ENCODE measurements at regions not wholly inside any gene's neighbourhood (a gene's known extent, or its start where the extent isn't known, plus 50 kb on each side); places are given as distances from the start of the nearest gene placed in this dataset.
"Not testable (repeated sequence)": the region's sequence is repeated elsewhere in the genome, so short reads cannot be mapped to it uniquely, and the experiment has no call there.

DNA sequence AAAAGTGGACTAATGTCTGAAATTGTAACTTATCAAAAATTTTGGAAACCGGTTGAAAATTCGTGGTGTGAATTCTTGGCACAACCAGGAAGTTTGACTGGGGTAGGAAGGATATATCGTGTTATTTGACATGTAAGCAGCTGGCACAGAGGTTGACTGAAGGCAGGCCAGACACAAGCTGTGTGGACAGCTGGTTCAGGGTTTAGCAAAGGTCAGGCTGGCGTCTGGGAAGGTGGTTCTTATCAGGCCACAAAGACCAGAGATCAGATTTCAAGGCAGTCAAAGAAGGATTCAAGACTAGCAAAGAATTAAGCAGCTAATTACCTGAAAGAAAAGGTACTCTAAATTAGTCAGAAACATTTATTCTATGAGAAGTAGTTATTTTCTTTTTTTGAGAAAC, 450.2 kb upstream of the MDGA2 start:
- H3K4me1 Mint-ChIP-seq (ENCODE audit: low read depth) = no peaks in the 10 kb centered on the region

DNA sequence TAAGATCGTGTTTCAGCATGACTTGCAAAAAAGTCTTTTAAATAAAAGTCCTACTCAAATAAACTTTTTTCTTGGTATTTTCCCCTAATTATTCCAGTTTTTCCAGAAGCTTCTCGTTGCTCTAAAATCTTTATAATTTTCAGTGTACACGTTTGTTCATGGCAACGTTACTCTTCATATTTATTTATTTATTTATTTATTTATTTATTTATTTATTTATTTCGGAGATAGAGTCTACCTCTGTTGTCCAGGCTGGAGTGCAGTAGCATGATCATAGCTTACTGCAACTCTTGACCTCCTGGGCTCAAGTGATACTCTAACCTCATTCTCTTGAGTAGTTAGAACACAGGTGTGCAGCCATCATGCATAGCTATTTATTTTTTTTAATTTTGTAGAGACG, 438.3 kb upstream of the MDGA2 start:
- Mint-ChIP-seq H3K4me3 (no peak overlapping the region), H3K4me1 (ENCODE audit: low read depth) (no peaks in the 10 kb centered on the region), H3K36me3 (ENCODE audit: low read depth) (no peaks in the 10 kb centered on the region), H3K27me3 (no peaks in the 10 kb centered on the region), H3K9me3 (no peaks in the 10 kb centered on the region), H3K27ac (no peak overlapping the region)
- DNase-seq = no peak

More for the DNA sequence above, 450.2 kb upstream of the MDGA2 start:
- Mint-ChIP-seq H3K9me3 (no peaks in the 10 kb centered on the region), H3K4me3 (no peak overlapping the region), H3K27me3 (no peaks in the 10 kb centered on the region), H3K36me3 (ENCODE audit: low read depth) (no peaks in the 10 kb centered on the region), H3K27ac (no peak overlapping the region)
- DNase-seq = no peak

DNA sequence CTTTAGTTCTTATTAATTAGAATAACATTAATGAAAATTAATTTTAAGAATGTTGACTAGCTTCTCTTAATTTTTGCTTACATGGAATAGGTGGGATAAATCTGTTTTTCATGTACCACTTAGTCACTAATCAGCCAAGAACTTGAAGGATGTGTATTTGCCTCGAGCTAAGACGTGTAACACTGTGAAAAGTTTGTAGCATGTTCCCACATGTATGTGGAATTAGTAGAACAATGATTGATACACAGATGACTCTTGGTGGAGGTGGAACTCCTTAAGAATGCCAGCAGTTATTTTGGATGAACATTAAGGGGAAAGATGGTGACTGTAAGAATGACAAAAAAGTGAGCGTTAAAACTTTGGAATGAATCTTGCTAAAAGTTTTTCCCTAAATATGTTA, 435.7 kb upstream of the MDGA2 start:
- no peak overlapping the region for H3K4me3 Mint-ChIP-seq
- H3K4me1 Mint-ChIP-seq (ENCODE audit: low read depth) = no peaks in the 10 kb centered on the region
- no peak for DNase-seq
- H3K9me3 Mint-ChIP-seq = no peaks in the 10 kb centered on the region
- H3K27ac Mint-ChIP-seq = no peak overlapping the region
- no peaks in the 10 kb centered on the region for H3K27me3 Mint-ChIP-seq
- no peaks in the 10 kb centered on the region for H3K36me3 Mint-ChIP-seq (ENCODE audit: low read depth)

DNA sequence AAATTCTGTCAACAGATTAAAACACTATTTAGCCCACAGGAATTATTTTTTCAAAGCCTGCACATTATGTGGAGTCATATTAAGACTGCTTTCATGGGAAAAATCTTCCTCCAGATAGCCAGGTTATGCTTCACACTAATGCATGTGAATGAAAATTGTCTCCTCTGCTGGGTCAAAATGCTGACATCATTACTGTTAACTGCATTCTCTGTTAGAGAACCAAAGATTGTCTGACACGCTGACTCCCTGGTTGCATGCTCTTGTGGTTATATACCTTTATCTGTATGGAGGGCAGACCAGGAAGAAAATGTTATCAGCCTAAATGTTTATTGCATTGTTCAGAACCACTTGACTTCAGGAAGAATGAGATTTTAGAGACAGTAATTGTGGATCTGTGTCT, 432.2 kb upstream of the MDGA2 start:
- no peaks in the 10 kb centered on the region for H3K27me3 Mint-ChIP-seq
- no peaks in the 10 kb centered on the region for H3K36me3 Mint-ChIP-seq (ENCODE audit: low read depth)
- H3K4me1 Mint-ChIP-seq (ENCODE audit: low read depth) = no peaks in the 10 kb centered on the region
- no peak overlapping the region for H3K4me3 Mint-ChIP-seq
- H3K9me3 Mint-ChIP-seq = peaks cover 2% of the 10 kb centered on the region
- no peak for DNase-seq
- no peak overlapping the region for H3K27ac Mint-ChIP-seq

DNA sequence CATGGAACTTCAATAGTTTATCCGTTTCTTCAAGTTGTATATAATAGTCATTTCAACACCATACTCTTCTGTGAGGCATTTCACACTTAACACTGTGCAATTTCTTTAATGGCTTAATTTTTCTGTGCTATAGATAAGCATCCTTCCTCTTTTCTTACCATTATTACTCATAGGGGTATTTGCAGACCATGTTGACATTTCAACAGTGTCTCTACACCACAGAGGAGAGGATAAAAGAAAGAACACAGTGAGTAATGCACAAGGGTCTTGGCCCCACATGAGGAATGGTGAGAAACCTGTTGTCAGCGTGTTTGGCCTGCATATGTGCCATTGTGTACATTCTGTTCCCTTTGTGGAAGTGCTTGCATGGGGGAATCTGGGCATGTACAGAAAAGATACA, 421.5 kb upstream of the MDGA2 start:
- Mint-ChIP-seq H3K27me3 (no peaks in the 10 kb centered on the region), H3K36me3 (ENCODE audit: low read depth) (no peaks in the 10 kb centered on the region), H3K27ac (no peak overlapping the region)

DNA sequence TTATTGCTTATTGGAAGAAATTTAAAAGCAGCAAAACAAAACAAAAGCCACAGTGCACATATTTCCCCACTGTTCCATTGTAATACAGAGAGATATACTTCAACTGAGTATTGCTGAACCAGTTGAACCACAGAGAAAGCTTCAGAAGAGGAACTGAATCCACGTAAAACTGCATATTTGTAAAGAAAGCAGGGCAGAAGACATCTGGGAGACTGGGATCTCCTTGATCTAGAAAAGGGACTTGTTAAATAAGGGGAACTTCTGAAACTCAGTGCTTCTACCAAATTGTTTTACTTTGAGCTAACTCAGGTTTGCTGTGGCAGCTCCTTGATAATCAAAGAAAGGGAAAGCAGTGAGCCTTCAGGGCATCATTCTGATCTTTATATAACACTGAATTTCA, 411.1 kb upstream of the MDGA2 start:
- no peak overlapping the region for H3K27ac Mint-ChIP-seq
- H3K36me3 Mint-ChIP-seq (ENCODE audit: low read depth) = no peaks in the 10 kb centered on the region
- H3K4me3 Mint-ChIP-seq = no peak overlapping the region
- peaks cover 7% of the 10 kb centered on the region for H3K9me3 Mint-ChIP-seq
- no peak for DNase-seq
- no peaks in the 10 kb centered on the region for H3K27me3 Mint-ChIP-seq
- no peaks in the 10 kb centered on the region for H3K4me1 Mint-ChIP-seq (ENCODE audit: low read depth)

More for the DNA sequence above, 421.5 kb upstream of the MDGA2 start:
- no peak for DNase-seq
- Mint-ChIP-seq H3K4me1 (ENCODE audit: low read depth) (no peaks in the 10 kb centered on the region), H3K4me3 (no peak overlapping the region), H3K9me3 (peaks cover 7% of the 10 kb centered on the region)

DNA sequence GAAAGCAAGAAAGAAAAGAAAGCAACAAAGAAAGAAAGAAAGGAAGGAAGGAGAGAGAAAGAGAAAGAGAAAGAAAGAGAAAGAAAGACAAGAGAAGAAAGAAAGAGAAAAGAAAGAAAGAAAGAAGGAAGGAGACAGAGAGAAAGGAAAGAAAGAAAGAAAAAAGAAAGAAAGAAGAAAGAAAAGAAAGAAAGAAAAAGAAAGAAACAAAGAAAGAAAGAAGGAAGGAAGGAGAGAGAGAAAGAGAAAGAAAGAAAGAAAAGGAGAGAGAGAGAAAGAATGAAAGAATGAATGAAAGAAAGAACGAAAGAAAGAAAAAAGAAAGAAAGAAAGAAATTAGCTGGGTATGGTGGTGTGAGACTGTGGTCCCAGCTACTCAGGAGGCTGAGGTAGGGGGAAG, 400.1 kb upstream of the MDGA2 start:
- DNase-seq = no peak
- Mint-ChIP-seq H3K9me3 (peaks cover 6% of the 10 kb centered on the region), H3K27ac (no peak overlapping the region), H3K27me3 (no peaks in the 10 kb centered on the region), H3K36me3 (ENCODE audit: low read depth) (no peaks in the 10 kb centered on the region), H3K4me3 (no peak overlapping the region), H3K4me1 (ENCODE audit: low read depth) (no peaks in the 10 kb centered on the region)

DNA sequence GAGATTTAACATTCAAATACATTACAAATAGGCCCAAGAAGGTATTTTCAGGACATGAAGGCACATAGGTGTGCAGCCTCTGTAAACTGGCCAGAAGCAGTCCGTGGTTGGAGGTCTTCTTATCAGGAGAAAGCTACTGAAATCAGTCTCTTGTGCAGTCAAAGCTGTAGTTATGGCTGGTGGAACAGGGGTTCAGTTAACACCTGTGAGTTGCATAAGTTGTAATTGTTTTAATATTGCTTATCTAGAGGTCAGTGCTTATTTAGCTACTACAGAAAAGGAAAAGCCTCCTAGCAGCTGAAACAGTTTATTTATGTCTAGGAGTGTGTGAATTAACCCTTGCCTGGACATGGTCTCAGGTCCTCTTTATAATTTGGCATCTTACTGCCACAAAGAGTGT, 377.6 kb upstream of the MDGA2 start:
- Mint-ChIP-seq H3K27ac (no peak overlapping the region), H3K4me1 (ENCODE audit: low read depth) (no peaks in the 10 kb centered on the region), H3K36me3 (ENCODE audit: low read depth) (no peaks in the 10 kb centered on the region), H3K4me3 (no peak overlapping the region), H3K9me3 (peaks cover 13% of the 10 kb centered on the region), H3K27me3 (no peaks in the 10 kb centered on the region)
- no peak for DNase-seq

DNA sequence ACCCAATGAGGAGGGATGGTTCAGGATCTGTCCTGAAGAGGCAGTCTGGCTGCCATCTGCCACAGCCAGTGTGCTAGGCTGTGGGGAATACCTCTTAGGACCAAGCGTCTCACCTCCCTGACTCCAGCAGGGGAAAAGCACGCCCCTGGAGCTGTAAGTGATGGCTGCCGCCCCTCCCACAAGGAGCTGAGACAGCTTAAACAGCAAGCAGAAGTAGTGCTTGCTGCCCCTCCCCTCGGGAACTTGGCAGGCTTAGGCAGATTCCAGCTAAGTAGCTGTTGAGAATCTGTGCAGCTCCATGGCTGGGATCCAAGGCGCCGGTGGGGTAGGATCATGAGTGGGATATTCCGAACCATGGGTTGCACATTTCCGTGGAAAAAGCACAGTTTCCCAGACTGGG, 360.4 kb upstream of the MDGA2 start:
- Mint-ChIP-seq H3K4me1 (ENCODE audit: low read depth) (no peaks in the 10 kb centered on the region), H3K27me3 (no peaks in the 10 kb centered on the region), H3K4me3 (no peak overlapping the region), H3K27ac (no peak overlapping the region), H3K36me3 (ENCODE audit: low read depth) (no peaks in the 10 kb centered on the region), H3K9me3 (peaks cover 34% of the 10 kb centered on the region)
- DNase-seq = no peak

DNA sequence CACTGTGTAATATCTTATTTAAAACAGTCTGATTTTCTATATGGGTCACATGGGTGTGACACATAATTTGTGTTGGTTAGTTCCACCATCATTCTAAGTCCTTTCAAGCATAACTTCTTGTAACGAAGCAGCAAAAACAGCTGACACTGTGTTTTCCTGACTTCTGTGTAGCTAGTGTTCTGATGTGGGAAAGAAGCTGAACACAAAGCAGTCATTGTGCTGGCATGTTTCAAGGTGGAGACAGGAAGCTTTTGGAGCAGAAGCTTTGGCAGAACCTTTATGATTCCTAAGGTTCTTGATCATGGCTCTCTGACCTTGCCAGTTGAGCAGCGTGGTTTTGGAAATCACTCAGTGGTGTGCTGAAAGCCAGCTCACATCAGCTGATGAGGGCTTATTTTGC, 351.7 kb upstream of the MDGA2 start:
- peaks cover 9% of the 10 kb centered on the region for H3K9me3 Mint-ChIP-seq
- no peaks in the 10 kb centered on the region for H3K4me1 Mint-ChIP-seq (ENCODE audit: low read depth)
- H3K36me3 Mint-ChIP-seq (ENCODE audit: low read depth) = no peaks in the 10 kb centered on the region
- no peak overlapping the region for H3K27ac Mint-ChIP-seq
- H3K27me3 Mint-ChIP-seq = no peaks in the 10 kb centered on the region
- H3K4me3 Mint-ChIP-seq = no peak overlapping the region
- no peak for DNase-seq

DNA sequence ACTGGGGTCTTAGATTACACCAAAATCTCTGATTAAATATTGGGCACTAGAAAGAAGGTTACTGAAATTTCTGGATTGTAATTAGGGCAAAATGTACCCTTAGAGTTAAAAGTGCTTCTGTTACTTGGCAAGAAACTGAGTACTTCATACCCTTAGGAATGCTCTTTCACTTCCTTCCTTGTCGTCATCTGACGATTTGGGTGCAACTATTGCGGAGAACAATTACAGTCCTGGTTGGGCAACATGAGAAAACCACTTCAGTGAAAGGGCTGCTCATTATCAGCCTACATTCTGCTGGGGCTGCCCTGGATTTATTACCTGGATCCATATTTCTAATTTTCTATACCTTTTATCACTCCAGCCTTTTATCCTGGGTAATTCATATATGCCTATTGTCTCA, 348.5 kb upstream of the MDGA2 start:
- Mint-ChIP-seq H3K27ac (no peak overlapping the region), H3K36me3 (ENCODE audit: low read depth) (no peaks in the 10 kb centered on the region), H3K9me3 (peaks cover 2% of the 10 kb centered on the region), H3K4me3 (no peak overlapping the region), H3K27me3 (no peaks in the 10 kb centered on the region), H3K4me1 (ENCODE audit: low read depth) (no peaks in the 10 kb centered on the region)
- no peak for DNase-seq

DNA sequence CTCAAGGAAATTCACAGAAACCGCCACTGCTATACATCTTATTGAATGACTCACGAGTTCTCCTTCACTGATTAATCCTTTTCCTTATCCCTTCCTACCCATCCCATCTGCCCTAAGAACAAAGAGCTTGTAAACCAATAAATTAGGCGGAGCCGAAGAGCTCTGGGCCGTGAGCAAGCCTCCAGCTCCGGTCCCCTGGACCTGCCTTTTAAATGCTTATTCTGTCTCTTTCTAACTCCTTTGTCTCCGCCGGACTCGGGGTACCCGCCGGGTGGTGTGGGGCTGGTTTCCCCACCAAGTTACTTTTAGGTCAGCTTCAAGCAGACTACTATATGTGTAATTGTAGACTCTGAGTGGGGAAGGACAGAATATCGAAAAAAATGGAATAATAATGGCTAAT, 336.1 kb upstream of the MDGA2 start:
- not testable (repeated sequence) for DNase-seq; H3K4me1 Mint-ChIP-seq (ENCODE audit: low read depth); H3K27ac Mint-ChIP-seq; H3K4me3 Mint-ChIP-seq; H3K27me3 Mint-ChIP-seq; H3K36me3 Mint-ChIP-seq (ENCODE audit: low read depth)
- peaks cover 13% of the 10 kb centered on the region for H3K9me3 Mint-ChIP-seq

DNA sequence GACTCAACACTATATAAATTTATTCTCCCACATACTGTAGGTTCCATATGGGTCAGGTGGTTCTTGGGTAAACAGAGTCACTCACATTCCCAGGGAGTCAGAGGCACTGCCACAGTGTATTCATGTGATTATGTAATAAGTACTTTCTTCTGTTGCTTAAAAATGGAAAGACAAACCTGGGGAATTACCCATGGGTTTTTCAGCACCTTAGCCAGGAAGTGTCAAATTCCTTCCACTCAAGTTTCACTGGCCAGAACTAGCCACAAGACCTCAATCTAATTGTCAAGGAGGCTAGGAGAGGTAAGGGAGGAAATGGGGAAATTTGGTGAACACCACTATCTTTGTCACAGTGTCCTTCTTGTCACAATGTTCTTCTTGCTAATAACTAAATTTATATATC, 333.2 kb upstream of the MDGA2 start:
- Mint-ChIP-seq H3K27ac (no peak overlapping the region), H3K9me3 (peaks cover 10% of the 10 kb centered on the region), H3K4me3 (no peak overlapping the region), H3K27me3 (no peaks in the 10 kb centered on the region), H3K4me1 (ENCODE audit: low read depth) (no peaks in the 10 kb centered on the region), H3K36me3 (ENCODE audit: low read depth) (no peaks in the 10 kb centered on the region)
- DNase-seq = no peak

DNA sequence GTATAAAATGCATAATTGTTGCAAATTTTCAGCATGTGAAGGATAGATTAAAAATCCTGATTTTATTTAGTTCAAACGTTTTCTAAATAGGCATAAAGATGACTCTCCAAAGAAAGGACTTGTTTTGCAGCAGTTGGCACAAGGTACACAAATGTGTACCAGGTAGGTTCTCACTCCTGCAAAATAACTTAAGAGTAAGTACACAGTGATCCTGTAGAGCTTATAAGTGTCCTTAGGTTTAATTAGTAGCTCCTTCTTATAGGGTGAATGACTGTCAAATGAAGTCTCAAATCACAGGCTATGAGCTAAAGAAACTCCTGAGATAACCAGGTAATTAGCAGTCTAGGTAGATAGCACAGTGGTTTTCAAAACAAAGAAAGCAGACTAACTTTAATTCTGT, 330.6 kb upstream of the MDGA2 start:
- no peaks in the 10 kb centered on the region for H3K36me3 Mint-ChIP-seq (ENCODE audit: low read depth)
- H3K9me3 Mint-ChIP-seq = peaks cover 5% of the 10 kb centered on the region
- no peak overlapping the region for H3K27ac Mint-ChIP-seq
- H3K4me1 Mint-ChIP-seq (ENCODE audit: low read depth) = no peaks in the 10 kb centered on the region
- no peaks in the 10 kb centered on the region for H3K27me3 Mint-ChIP-seq
- DNase-seq = no peak
- H3K4me3 Mint-ChIP-seq = no peak overlapping the region

DNA sequence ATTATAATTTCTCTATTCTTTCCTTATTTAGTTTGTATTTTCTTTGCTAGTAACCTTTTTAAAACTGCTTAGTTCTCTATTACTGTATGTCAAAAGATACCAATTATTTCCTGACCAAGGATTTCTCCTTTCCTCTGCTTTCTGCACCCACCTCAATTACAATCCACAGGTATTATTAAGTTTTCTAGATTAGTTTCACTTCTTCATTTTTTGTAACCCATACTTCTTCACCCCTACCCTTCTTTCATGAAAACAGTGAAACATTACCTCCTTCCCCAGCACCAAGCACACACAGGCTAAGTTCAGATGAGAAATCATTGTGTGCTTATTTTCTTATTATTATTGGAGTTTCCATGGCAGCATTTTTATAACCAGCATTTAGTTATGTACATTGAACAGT, 318.5 kb upstream of the MDGA2 start:
- no peak for DNase-seq
- no peaks in the 10 kb centered on the region for H3K27me3 Mint-ChIP-seq
- no peaks in the 10 kb centered on the region for H3K4me1 Mint-ChIP-seq (ENCODE audit: low read depth)
- H3K9me3 Mint-ChIP-seq = peaks cover 6% of the 10 kb centered on the region
- H3K4me3 Mint-ChIP-seq = no peak overlapping the region
- H3K36me3 Mint-ChIP-seq (ENCODE audit: low read depth) = no peaks in the 10 kb centered on the region
- no peak overlapping the region for H3K27ac Mint-ChIP-seq

DNA sequence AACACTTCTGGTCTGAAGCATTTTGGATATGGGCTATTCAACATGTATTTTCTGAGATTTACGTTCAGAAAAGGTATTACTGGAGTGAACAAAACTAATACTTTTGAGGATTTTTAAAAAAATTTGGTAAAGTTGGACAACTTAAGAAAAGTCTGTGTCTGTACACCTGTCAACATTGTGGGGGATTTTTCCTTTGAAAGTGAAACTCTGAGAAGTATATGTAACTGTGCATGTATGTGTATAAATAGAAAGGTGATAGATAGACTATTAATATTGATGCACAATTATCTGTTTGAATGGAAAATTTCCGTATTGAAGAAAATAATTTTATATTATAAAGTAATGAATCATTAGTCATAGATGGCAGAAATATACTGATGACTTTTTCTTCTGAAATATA, 312.8 kb upstream of the MDGA2 start:
- H3K9me3 Mint-ChIP-seq = peaks cover 6% of the 10 kb centered on the region
- H3K4me1 Mint-ChIP-seq (ENCODE audit: low read depth) = no peaks in the 10 kb centered on the region
- no peak for DNase-seq
- H3K27me3 Mint-ChIP-seq = no peaks in the 10 kb centered on the region
- H3K27ac Mint-ChIP-seq = no peak overlapping the region
- H3K4me3 Mint-ChIP-seq = no peak overlapping the region
- H3K36me3 Mint-ChIP-seq (ENCODE audit: low read depth) = no peaks in the 10 kb centered on the region
